ENCODE measurements at regions not wholly inside any gene's neighbourhood (a gene's known extent, or its start where the extent isn't known, plus 50 kb on each side); places are given as distances from the start of the nearest gene placed in this dataset.

- TF ChIP-seq CTCF (IDR thresholded peaks at IDR 0.05) (no peak), POLR2A (IDR thresholded peaks at IDR 0.05) (no peak)
Observed at GRCh38 chr20:30500829-30501440, 756.5 kb upstream of the DEFB115 start.

All from body of pancreas (tissue), 4 donors.